K562 (cell line): ENCODE measurements at regions not wholly inside any gene's neighbourhood (a gene's known extent, or its start where the extent isn't known, plus 50 kb on each side); places are given as distances from the start of the nearest gene placed in this dataset.

Experiments used
- ARID2 ChIP-seq: fragments of 450-650 bp; IDR thresholded peaks from 2 replicates; pipeline ENCODE4 v1.6.1; 2017; ENCODE audit warnings: antibody characterized with exemption, mild to moderate bottlenecking
- C11orf30 ChIP-seq: fragments of 450-650 bp; IDR thresholded peaks from 2 replicates; pipeline ENCODE4 v1.6.1; 2016; ENCODE audit warnings: low read depth, mild to moderate bottlenecking
- CEBPG ChIP-seq, 3 experiments: fragments of 200-800 bp in 1 of 3; sonication (Bioruptor generic) in 1 of 3; sonication (generic) in 1 of 3; formaldehyde crosslinking in 1 of 3; IDR thresholded peaks in 2 of 3; conservative IDR thresholded peaks in 1 of 3; 2 replicates each; pipeline versions ENCODE4 v1.6.1 to v1.8.0; 2016 to 2022; ENCODE audit warnings: missing compliant biosample characterization in 2 of 3, missing genetic modification characterization in 2 of 3, mild to moderate bottlenecking in 1 of 3, missing genetic modification reagents in 1 of 3
- FOXA3 ChIP-seq, 2 experiments: fragments of 450-650 bp in 1 of 2; sonication (generic) in 1 of 2; formaldehyde crosslinking; IDR thresholded peaks in 1 of 2; conservative IDR thresholded peaks in 1 of 2; 2 replicates each; pipeline versions ENCODE4 v1.4.0 to v1.8.0; 2020 to 2022; ENCODE audit warnings: mild to moderate bottlenecking in 2 of 2, missing genetic modification reagents in 1 of 2
- GTF2F1 ChIP-seq: IDR thresholded peaks from 2 replicates; pipeline ENCODE4 v1.6.1; 2011; ENCODE audit warnings: low read depth, low read length, improper control_type of control experiment
- RNF2 ChIP-seq: sonication (generic); IDR thresholded peaks from 2 replicates; pipeline ENCODE4 v1.6.1; 2016
- ZNF589 ChIP-seq: fragments of 200-800 bp; sonication (Bioruptor generic); IDR thresholded peaks from 2 replicates; pipeline ENCODE4 v1.6.1; 2016; ENCODE audit warnings: low read depth, missing genetic modification characterization, missing compliant biosample characterization
- TF ChIP-seq, protein P1 (sequence below), 2 experiments: fragments of 450-650 bp; IDR thresholded peaks; 2 replicates each; pipeline ENCODE4 v1.6.1; 2018; ENCODE audit warnings: mild to moderate bottlenecking in 2 of 2, low read depth in 1 of 2; ENCODE audit not compliant: partially characterized antibody in 2 of 2
- TF ChIP-seq, protein P2 (sequence below), 2 experiments: IDR thresholded peaks in 1 of 2; conservative IDR thresholded peaks in 1 of 2; 2 replicates each; pipeline ENCODE4 v1.6.1; 2016; ENCODE audit warnings: low read depth in 2 of 2, mild to moderate bottlenecking in 1 of 2, missing compliant biosample characterization in 1 of 2, missing genetic modification characterization in 1 of 2, moderate library complexity in 1 of 2
- TF ChIP-seq, protein P3 (sequence below): fragments of 200-800 bp; sonication (Bioruptor generic); IDR thresholded peaks from 2 replicates; pipeline ENCODE4 v1.6.1; 2016; ENCODE audit warnings: missing genetic modification characterization, missing compliant biosample characterization
- TF ChIP-seq, protein P4 (sequence below): fragments of 250-450 bp; sonication (Bioruptor Pico); IDR thresholded peaks from 2 replicates; pipeline ENCODE4 v1.4.0; 2020; ENCODE audit warnings: mild to moderate bottlenecking, moderate library complexity, borderline replicate concordance

DNA sequence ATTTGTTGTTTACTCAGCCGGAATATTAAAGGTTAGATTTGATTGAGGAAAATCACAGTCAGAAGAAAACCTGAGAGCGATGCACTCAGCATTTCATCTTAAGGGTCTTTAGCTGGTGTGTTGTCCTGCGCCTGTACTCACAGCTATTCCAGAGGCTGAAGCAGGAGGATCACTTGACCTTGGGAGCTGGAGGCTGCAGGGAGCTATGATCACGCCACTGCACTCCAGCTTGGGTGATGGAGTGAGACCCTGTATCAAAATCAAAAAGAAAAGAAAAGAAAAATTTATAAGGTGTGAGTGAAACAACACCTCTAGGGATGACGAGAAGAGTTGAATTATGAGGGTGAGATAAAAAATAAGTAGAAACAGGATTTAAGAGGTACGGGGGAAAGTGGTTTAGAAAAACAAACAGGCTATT lies 165.0 kb downstream of the TRIM27 start (continued):
- TF ChIP-seq, protein P1, sequence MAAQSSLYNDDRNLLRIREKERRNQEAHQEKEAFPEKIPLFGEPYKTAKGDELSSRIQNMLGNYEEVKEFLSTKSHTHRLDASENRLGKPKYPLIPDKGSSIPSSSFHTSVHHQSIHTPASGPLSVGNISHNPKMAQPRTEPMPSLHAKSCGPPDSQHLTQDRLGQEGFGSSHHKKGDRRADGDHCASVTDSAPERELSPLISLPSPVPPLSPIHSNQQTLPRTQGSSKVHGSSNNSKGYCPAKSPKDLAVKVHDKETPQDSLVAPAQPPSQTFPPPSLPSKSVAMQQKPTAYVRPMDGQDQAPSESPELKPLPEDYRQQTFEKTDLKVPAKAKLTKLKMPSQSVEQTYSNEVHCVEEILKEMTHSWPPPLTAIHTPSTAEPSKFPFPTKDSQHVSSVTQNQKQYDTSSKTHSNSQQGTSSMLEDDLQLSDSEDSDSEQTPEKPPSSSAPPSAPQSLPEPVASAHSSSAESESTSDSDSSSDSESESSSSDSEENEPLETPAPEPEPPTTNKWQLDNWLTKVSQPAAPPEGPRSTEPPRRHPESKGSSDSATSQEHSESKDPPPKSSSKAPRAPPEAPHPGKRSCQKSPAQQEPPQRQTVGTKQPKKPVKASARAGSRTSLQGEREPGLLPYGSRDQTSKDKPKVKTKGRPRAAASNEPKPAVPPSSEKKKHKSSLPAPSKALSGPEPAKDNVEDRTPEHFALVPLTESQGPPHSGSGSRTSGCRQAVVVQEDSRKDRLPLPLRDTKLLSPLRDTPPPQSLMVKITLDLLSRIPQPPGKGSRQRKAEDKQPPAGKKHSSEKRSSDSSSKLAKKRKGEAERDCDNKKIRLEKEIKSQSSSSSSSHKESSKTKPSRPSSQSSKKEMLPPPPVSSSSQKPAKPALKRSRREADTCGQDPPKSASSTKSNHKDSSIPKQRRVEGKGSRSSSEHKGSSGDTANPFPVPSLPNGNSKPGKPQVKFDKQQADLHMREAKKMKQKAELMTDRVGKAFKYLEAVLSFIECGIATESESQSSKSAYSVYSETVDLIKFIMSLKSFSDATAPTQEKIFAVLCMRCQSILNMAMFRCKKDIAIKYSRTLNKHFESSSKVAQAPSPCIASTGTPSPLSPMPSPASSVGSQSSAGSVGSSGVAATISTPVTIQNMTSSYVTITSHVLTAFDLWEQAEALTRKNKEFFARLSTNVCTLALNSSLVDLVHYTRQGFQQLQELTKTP (IDR thresholded peaks at IDR 0.05; ENCODE audit: low read depth in 1 of 2, partially characterized antibody in 2 of 2), result peak in 1 of 2 experiments; percentile 40
- TF ChIP-seq ARID2 (no peak), C11orf30 (peak; percentile 33; the same call in 1 of the 2 replicates), CEBPG (CRISPR knock-in tag; IDR thresholded peaks at IDR 0.05) (no peak), CEBPG (tag; conservative IDR thresholded peaks at IDR 0.05 in 1 of 2, IDR thresholded peaks at IDR 0.05 in 1 of 2) (no peak), ZNF589 (CRISPR knock-in tag) (0 out of 2 replicates have a peak, but pooled peaks have one; percentile 7), RNF2 (no peak), GTF2F1 (no peak), FOXA3 (CRISPR knock-in tag; conservative IDR thresholded peaks at IDR 0.05 in 1 of 2, IDR thresholded peaks at IDR 0.05 in 1 of 2) (0 out of 4 replicates have a peak, but pooled peaks of 1 of the 2 experiments have one; percentile 15)
- TF ChIP-seq, protein P2, sequence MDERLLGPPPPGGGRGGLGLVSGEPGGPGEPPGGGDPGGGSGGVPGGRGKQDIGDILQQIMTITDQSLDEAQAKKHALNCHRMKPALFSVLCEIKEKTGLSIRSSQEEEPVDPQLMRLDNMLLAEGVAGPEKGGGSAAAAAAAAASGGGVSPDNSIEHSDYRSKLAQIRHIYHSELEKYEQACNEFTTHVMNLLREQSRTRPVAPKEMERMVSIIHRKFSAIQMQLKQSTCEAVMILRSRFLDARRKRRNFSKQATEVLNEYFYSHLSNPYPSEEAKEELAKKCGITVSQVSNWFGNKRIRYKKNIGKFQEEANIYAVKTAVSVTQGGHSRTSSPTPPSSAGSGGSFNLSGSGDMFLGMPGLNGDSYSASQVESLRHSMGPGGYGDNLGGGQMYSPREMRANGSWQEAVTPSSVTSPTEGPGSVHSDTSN (CRISPR knock-in tag; IDR thresholded peaks at IDR 0.05; ENCODE audit: low read depth), result no peak
- TF ChIP-seq, protein P2 (tag; conservative IDR thresholded peaks at IDR 0.05; ENCODE audit: low read depth), result no peak
- TF ChIP-seq, protein P3, sequence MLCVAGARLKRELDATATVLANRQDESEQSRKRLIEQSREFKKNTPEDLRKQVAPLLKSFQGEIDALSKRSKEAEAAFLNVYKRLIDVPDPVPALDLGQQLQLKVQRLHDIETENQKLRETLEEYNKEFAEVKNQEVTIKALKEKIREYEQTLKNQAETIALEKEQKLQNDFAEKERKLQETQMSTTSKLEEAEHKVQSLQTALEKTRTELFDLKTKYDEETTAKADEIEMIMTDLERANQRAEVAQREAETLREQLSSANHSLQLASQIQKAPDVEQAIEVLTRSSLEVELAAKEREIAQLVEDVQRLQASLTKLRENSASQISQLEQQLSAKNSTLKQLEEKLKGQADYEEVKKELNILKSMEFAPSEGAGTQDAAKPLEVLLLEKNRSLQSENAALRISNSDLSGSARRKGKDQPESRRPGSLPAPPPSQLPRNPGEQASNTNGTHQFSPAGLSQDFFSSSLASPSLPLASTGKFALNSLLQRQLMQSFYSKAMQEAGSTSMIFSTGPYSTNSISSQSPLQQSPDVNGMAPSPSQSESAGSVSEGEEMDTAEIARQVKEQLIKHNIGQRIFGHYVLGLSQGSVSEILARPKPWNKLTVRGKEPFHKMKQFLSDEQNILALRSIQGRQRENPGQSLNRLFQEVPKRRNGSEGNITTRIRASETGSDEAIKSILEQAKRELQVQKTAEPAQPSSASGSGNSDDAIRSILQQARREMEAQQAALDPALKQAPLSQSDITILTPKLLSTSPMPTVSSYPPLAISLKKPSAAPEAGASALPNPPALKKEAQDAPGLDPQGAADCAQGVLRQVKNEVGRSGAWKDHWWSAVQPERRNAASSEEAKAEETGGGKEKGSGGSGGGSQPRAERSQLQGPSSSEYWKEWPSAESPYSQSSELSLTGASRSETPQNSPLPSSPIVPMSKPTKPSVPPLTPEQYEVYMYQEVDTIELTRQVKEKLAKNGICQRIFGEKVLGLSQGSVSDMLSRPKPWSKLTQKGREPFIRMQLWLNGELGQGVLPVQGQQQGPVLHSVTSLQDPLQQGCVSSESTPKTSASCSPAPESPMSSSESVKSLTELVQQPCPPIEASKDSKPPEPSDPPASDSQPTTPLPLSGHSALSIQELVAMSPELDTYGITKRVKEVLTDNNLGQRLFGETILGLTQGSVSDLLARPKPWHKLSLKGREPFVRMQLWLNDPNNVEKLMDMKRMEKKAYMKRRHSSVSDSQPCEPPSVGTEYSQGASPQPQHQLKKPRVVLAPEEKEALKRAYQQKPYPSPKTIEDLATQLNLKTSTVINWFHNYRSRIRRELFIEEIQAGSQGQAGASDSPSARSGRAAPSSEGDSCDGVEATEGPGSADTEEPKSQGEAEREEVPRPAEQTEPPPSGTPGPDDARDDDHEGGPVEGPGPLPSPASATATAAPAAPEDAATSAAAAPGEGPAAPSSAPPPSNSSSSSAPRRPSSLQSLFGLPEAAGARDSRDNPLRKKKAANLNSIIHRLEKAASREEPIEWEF (CRISPR knock-in tag), result no peak
- TF ChIP-seq, protein P4, sequence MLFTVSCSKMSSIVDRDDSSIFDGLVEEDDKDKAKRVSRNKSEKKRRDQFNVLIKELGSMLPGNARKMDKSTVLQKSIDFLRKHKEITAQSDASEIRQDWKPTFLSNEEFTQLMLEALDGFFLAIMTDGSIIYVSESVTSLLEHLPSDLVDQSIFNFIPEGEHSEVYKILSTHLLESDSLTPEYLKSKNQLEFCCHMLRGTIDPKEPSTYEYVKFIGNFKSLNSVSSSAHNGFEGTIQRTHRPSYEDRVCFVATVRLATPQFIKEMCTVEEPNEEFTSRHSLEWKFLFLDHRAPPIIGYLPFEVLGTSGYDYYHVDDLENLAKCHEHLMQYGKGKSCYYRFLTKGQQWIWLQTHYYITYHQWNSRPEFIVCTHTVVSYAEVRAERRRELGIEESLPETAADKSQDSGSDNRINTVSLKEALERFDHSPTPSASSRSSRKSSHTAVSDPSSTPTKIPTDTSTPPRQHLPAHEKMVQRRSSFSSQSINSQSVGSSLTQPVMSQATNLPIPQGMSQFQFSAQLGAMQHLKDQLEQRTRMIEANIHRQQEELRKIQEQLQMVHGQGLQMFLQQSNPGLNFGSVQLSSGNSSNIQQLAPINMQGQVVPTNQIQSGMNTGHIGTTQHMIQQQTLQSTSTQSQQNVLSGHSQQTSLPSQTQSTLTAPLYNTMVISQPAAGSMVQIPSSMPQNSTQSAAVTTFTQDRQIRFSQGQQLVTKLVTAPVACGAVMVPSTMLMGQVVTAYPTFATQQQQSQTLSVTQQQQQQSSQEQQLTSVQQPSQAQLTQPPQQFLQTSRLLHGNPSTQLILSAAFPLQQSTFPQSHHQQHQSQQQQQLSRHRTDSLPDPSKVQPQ (CRISPR knock-in tag), result no peak
